Mucosa of descending colon (tissue), 3 donors: ENCODE measurements at regions not wholly inside any gene's neighbourhood (a gene's known extent, or its start where the extent isn't known, plus 50 kb on each side); places are given as distances from the start of the nearest gene placed in this dataset.

ENCODE experiments used
- ATAC-seq: fragments of 200-7000 bp; cut with Tn5 transposase; one replicate; pipeline ENCODE4 v1.9.1; 2020; ENCODE audit warnings: mild to moderate bottlenecking, moderate library complexity
- DNase-seq, 3 donors: peaks; one replicate each; pipeline ENCODE4 v3.0.0-alpha.2; 2020
- H3K36me3 ChIP-seq: fragments of 200-600 bp; one replicate; pipeline ENCODE4 v1.8.0; 2021; ENCODE audit warnings: low read depth, mild to moderate bottlenecking
- H3K4me1 ChIP-seq: fragments of 200-600 bp; one replicate; pipeline ENCODE4 v1.8.0; 2021; ENCODE audit warnings: low read depth, mild to moderate bottlenecking
- H3K4me3 ChIP-seq: fragments of 200-600 bp; one replicate; pipeline ENCODE4 v1.8.0; 2021; ENCODE audit warnings: mild to moderate bottlenecking
- H3K9me3 ChIP-seq: fragments of 200-600 bp; one replicate; pipeline ENCODE4 v1.8.0; 2021; ENCODE audit warnings: mild to moderate bottlenecking
- intact Hi-C, 2 donors: fragments of 100-400 bp; cut with DNase I in 1 of 2; cut with micrococcal nuclease in 1 of 2; formaldehyde crosslinking; loops; one replicate each; pipeline versions ENCODE4 v1.11.0 to v1.11.1; 2022; cut with DNase I, micrococcal nuclease
- TF ChIP-seq, protein P1 (sequence below): fragments of 200-600 bp; IDR thresholded peaks from one replicate; pipeline ENCODE4 v1.8.0; 2022; ENCODE audit warnings: antibody characterized with exemption, mild to moderate bottlenecking
- donor health status: DM: no; HTN: no; CAD: no; lungs with moderate emphysema.
- donor health status: DM: no; HTN: no; CAD: no.
- donor health status: DM: no; HTN: yes; CAD: no.

- H3K4me3 ChIP-seq, result no peak overlapping the region
- intact Hi-C loops, result no loop called here
- ATAC-seq (no peak), DNase-seq (no peak)
- H3K36me3 ChIP-seq, result no peaks in the 10 kb centered on the region
- peaks cover 98% of the 10 kb centered on the region for H3K9me3 ChIP-seq
- no peaks in the 10 kb centered on the region for H3K4me1 ChIP-seq
- TF ChIP-seq, protein P1, sequence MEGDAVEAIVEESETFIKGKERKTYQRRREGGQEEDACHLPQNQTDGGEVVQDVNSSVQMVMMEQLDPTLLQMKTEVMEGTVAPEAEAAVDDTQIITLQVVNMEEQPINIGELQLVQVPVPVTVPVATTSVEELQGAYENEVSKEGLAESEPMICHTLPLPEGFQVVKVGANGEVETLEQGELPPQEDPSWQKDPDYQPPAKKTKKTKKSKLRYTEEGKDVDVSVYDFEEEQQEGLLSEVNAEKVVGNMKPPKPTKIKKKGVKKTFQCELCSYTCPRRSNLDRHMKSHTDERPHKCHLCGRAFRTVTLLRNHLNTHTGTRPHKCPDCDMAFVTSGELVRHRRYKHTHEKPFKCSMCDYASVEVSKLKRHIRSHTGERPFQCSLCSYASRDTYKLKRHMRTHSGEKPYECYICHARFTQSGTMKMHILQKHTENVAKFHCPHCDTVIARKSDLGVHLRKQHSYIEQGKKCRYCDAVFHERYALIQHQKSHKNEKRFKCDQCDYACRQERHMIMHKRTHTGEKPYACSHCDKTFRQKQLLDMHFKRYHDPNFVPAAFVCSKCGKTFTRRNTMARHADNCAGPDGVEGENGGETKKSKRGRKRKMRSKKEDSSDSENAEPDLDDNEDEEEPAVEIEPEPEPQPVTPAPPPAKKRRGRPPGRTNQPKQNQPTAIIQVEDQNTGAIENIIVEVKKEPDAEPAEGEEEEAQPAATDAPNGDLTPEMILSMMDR, result no peak
Observed at GRCh38 chr12:34295366-34296142, 273.3 kb downstream of the ALG10 start.

DNA sequence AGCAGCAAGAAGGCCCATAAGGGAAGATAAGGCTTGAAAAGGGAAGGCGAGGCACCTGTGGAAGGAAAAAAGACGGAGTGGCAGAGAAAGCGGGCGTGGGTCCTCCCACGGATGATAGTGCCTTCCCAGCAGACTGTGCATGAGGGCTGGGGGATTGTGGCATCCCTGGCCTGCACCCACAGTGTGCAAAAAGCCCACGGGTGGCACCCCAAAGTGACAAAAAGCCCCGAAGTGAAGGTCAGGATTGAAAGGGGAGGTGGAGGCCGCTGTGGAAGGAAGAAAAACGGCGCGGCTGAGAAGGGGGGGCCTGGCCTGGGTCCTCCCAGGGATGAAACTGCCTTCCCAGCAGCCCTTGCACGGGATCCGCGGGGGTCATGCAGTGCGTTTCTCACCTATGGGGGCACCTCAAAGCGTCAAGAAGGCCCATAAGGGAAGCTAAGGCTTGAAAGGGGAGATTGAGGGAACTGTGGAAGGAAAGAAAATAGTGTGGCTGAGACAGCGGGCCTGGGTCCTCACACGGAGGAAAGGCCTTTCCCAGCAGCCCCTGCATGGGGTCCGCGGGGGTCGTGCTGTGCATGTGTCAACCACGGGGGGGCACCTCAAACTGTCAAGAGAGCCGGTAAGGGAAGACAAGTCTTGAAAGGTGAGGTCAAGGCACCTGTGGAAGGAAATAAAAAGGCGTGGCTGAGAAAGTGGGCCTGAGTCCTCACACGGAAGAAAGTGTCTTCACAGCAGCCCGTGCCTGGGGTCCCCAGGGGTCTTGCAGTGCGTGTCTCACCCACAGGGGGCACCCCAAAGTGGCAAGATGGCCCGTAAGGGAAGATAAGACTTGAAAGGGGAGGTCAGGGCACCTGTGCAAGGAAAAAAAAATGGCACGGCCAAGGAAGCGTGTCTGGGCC is 274.1 kb downstream of the ALG10 start:
- DNase-seq, result peak in 2 of 3 donors; percentile 3 to 27
- no peaks in the 10 kb centered on the region for H3K36me3 ChIP-seq
- no peak overlapping the region for H3K4me3 ChIP-seq
- no peaks in the 10 kb centered on the region for H3K4me1 ChIP-seq
- TF ChIP-seq, protein P1, result no peak
- intact Hi-C loops, result no loop called here
- H3K9me3 ChIP-seq, result peaks cover 98% of the 10 kb centered on the region
- ATAC-seq, result no peak

DNA sequence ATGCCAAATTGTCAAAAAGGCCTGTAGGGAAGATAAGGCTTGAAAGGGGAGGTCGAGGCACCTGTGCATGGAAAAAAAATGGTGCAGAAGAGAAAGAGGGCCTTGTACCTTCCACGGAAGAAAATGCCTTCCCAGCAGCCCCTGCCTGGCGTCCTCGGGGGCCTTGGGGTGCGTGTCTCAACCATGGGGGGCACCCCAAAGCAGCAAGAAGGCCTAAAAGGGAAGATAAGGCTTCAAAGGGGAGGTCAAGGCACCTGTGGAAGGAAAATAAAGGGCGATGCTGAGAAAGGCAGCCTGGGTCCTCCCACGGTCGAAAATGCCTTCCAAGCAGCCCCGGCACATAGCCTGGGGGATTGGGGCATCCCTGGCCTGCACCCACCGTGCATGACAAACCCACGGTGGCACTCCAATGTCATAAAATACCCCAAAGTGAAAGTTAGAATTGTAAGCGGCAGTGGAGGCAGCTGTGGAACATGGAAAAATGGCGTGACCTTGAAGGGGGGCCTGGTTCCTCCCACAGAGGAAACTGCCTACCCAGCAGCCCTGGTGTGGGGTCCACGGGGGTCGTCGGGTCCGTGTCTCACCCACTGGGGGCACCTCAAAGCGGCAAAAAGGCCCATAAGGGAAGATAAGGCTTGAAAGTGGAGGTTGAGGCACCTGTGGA is 275.0 kb downstream of the ALG10 start:
- DNase-seq (peak in 1 of 3 donors; percentile 10), ATAC-seq (no peak)
- Histone ChIP-seq H3K4me3 (no peak overlapping the region), H3K4me1 (no peaks in the 10 kb centered on the region), H3K36me3 (no peaks in the 10 kb centered on the region), H3K9me3 (peaks cover 99% of the 10 kb centered on the region)
- intact Hi-C loops, result no loop called here
- TF ChIP-seq, protein P1, result no peak

DNA sequence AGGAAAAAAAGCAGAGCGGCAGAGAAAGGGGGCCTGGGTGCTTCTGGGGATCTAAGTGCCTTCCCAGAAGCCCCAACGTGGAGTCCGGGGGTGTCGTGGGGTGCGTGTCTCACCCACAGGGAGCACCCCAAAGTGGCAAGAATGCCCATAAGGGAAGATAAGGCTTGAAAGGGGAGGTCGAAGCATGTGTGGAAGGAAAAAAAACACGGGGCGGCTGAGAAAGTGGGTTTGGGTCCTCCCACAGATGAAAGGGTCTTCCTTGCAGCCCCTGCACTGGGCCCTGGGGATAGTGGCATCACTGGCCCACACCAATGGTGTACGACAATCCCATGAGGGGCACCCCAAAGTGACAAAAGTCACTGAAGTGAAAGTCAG is 275.5 kb downstream of the ALG10 start:
- DNase-seq, result no peak
- TF ChIP-seq, protein P1, result no peak
- intact Hi-C loops, result no loop called here

GRCh38 chr12:34298176-34298970 is 276.1 kb downstream of the ALG10 start:
- no peak overlapping the region for H3K4me3 ChIP-seq
- no peaks in the 10 kb centered on the region for H3K4me1 ChIP-seq
- H3K9me3 ChIP-seq, result peaks cover 99% of the 10 kb centered on the region
- intact Hi-C loops, result no loop called here
- DNase-seq (peak in 1 of 3 donors; percentile 3), ATAC-seq (no peak)
- H3K36me3 ChIP-seq, result no peaks in the 10 kb centered on the region
- TF ChIP-seq, protein P1, result no peak

More for the DNA sequence above, 275.5 kb downstream of the ALG10 start:
- H3K9me3 ChIP-seq, result peaks cover 99% of the 10 kb centered on the region
- no peaks in the 10 kb centered on the region for H3K36me3 ChIP-seq
- no peak overlapping the region for H3K4me3 ChIP-seq
- H3K4me1 ChIP-seq, result no peaks in the 10 kb centered on the region
- no peak for ATAC-seq
